Liver (tissue), 8 donors: ENCODE measurements at regions not wholly inside any gene's neighbourhood (a gene's known extent, or its start where the extent isn't known, plus 50 kb on each side); places are given as distances from the start of the nearest gene placed in this dataset.

Experiments
- DNase-seq: peaks from one replicate; pipeline ENCODE4 v3.0.0-alpha.2; 2017; ENCODE audit warnings: low spot score
- H3K27ac ChIP-seq, 2 donors: one replicate each; pipeline ENCODE4 v1.7.0; 2013; ENCODE audit warnings: inconsistent platforms in 2 of 2, low read length in 2 of 2, control low read depth in 1 of 2, low read depth in 1 of 2, mild to moderate bottlenecking in 1 of 2
- H3K27me3 ChIP-seq, 4 donors: one replicate each; pipeline versions ENCODE4 v1.6.1 to v1.7.0; 2013; ENCODE audit warnings: low read length in 3 of 4, inconsistent platforms in 1 of 4, mild to moderate bottlenecking in 1 of 4, moderate library complexity in 1 of 4; ENCODE audit not compliant: control insufficient read depth in 4 of 4, insufficient read depth in 4 of 4
- H3K36me3 ChIP-seq, 4 donors: one replicate each; pipeline versions ENCODE4 v1.6.1 to v1.7.0; 2013; ENCODE audit warnings: low read length in 3 of 4, mild to moderate bottlenecking in 3 of 4, low read depth in 1 of 4, moderate library complexity in 1 of 4; ENCODE audit not compliant: control insufficient read depth in 4 of 4, insufficient read depth in 3 of 4
- H3K4me1 ChIP-seq, 4 donors: one replicate each; pipeline versions ENCODE4 v1.6.1 to v1.7.0; 2013; ENCODE audit warnings: low read length in 3 of 4, mild to moderate bottlenecking in 3 of 4, moderate library complexity in 1 of 4; ENCODE audit not compliant: control insufficient read depth in 4 of 4, insufficient read depth in 4 of 4
- H3K4me3 ChIP-seq, 3 donors: one replicate each; pipeline versions ENCODE4 v1.6.1 to v1.7.0; 2013; ENCODE audit warnings: low read length in 3 of 3, control low read depth in 1 of 3, low read depth in 1 of 3, mild to moderate bottlenecking in 1 of 3
- H3K9ac ChIP-seq, 2 donors: one replicate each; pipeline ENCODE4 v1.7.0; 2013; ENCODE audit warnings: low read length in 2 of 2, mild to moderate bottlenecking in 2 of 2, moderate library complexity in 2 of 2, control low read depth in 1 of 2, low read depth in 1 of 2
- H3K9me3 ChIP-seq, 4 donors: one replicate each; pipeline versions ENCODE4 v1.6.1 to v1.7.0; 2013; ENCODE audit warnings: low read length in 3 of 4; ENCODE audit not compliant: control insufficient read depth in 4 of 4
- EGR1 ChIP-seq, 2 donors: IDR thresholded peaks; 2 replicates each; pipeline ENCODE4 v1.6.1; 2016 to 2018; ENCODE audit warnings: antibody characterized with exemption in 2 of 2, low read depth in 2 of 2
- FOXA1 ChIP-seq: IDR thresholded peaks from 2 replicates; pipeline ENCODE4 v1.6.1; 2016; ENCODE audit warnings: antibody characterized with exemption
- FOXA2 ChIP-seq: IDR thresholded peaks from 2 replicates; pipeline ENCODE4 v1.6.1; 2016; ENCODE audit warnings: antibody characterized with exemption
- GABPA ChIP-seq, 2 donors: IDR thresholded peaks in 1 of 2; conservative IDR thresholded peaks in 1 of 2; 2 replicates each; pipeline ENCODE4 v1.6.1; 2016; ENCODE audit warnings: antibody characterized with exemption in 2 of 2, mild to moderate bottlenecking in 1 of 2, moderate library complexity in 1 of 2
- HNF4G ChIP-seq: IDR thresholded peaks from 2 replicates; pipeline ENCODE4 v1.6.1; 2016; ENCODE audit warnings: antibody characterized with exemption
- JUND ChIP-seq, 2 donors: IDR thresholded peaks; 2 replicates each; pipeline ENCODE4 v1.6.1; 2016; ENCODE audit warnings: antibody characterized with exemption in 2 of 2
- NR2F2 ChIP-seq: IDR thresholded peaks from 2 replicates; pipeline ENCODE4 v1.6.1; 2016; ENCODE audit warnings: antibody characterized with exemption
- RAD21 ChIP-seq, 2 donors: IDR thresholded peaks; 2 replicates each; pipeline ENCODE4 v1.6.1; 2016; ENCODE audit warnings: antibody characterized with exemption in 2 of 2, mild to moderate bottlenecking in 2 of 2
- RXRA ChIP-seq, 2 donors: IDR thresholded peaks; 2 replicates each; pipeline ENCODE4 v1.6.1; 2017 to 2018; ENCODE audit warnings: antibody characterized with exemption in 2 of 2, mild to moderate bottlenecking in 1 of 2
- SP1 ChIP-seq: IDR thresholded peaks from 2 replicates; pipeline ENCODE4 v1.6.1; 2018; ENCODE audit warnings: antibody characterized with exemption, mild to moderate bottlenecking
- TAF1 ChIP-seq: conservative IDR thresholded peaks from 2 replicates; pipeline ENCODE4 v1.6.1; 2016; ENCODE audit warnings: antibody characterized with exemption, mild to moderate bottlenecking
- YY1 ChIP-seq: IDR thresholded peaks from 2 replicates; pipeline ENCODE4 v1.6.1; 2016; ENCODE audit warnings: antibody characterized with exemption, mild to moderate bottlenecking
- WGBS: extraction: QIAGEN DNeasy Blood & Tissue Kit; methylation state at CpG from one replicate; pipeline ENCODE4 v1.1.7; 2013; 5-methylcytosine and 5-hydroxymethylcytosine counted together
- TF ChIP-seq, protein P1 (sequence below): IDR thresholded peaks from 2 replicates; pipeline ENCODE4 v1.6.1; 2016; ENCODE audit warnings: antibody characterized with exemption
- TF ChIP-seq, protein P2 (sequence below): fragments of 150-350 bp; IDR thresholded peaks from 2 replicates; pipeline ENCODE4 v1.5.1; 2017; ENCODE audit warnings: improper control_type of control experiment, low read depth, low read length; ENCODE audit not compliant: missing input control
- TF ChIP-seq, protein P3 (sequence below): IDR thresholded peaks from 2 replicates; pipeline ENCODE4 v1.6.1; 2016; ENCODE audit warnings: antibody characterized with exemption
- TF ChIP-seq, protein P4 (sequence below): IDR thresholded peaks from 2 replicates; pipeline ENCODE4 v1.6.1; 2016; ENCODE audit warnings: antibody characterized with exemption, mild to moderate bottlenecking
- TF ChIP-seq, protein P5 (sequence below): IDR thresholded peaks from 2 replicates; pipeline ENCODE4 v1.6.1; 2016; ENCODE audit warnings: antibody characterized with exemption
- donor health status: healthy.
- donor health status: healthy.
- donor health status: healthy.
- donor health status: healthy.
- donor health status: healthy.

DNA sequence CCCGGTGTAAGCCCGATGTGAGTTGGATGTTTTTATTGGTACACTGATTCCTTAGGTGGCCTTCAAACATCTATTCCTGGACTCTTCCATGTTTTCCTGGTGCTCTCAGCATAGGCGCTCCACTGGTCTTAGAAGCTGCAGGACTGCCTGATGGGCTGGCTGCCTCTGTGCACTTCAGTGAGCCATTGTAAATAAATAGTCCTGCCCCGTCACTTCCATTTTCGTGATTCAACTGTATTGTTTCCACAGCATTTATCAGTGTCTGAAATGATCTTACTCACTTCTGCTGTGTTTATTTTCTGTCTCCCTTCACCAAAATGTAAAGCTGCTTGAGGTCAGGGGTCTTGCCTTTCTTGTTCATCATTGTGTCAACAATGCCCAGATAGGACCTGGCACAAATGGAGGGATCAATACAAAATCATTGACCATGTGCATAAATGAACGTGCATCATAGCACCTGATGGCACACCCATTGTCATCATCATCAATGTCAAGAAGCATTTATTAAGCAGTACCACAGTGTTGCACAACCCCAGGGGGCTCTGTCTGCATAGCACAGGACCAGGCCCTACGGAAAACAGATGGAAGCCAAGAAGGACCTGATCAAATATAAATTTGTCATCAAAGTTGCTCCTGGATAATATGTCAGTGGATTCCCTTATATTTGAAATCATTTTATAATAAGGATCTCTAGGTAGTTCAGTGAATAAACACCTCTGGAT, 66.6 kb upstream of the CPHXL start:
- TF ChIP-seq GABPA (IDR thresholded peaks at IDR 0.05 in 1 of 2, conservative IDR thresholded peaks at IDR 0.05 in 1 of 2) (no peak), FOXA2 (no peak), RAD21 (IDR thresholded peaks at IDR 0.05) (no peak), RXRA (IDR thresholded peaks at IDR 0.05) (no peak), NR2F2 (no peak), YY1 (no peak), SP1 (no peak), HNF4G (no peak), FOXA1 (no peak), EGR1 (IDR thresholded peaks at IDR 0.05; ENCODE audit: low read depth in 2 of 2) (no peak)
- TF ChIP-seq, protein P1, sequence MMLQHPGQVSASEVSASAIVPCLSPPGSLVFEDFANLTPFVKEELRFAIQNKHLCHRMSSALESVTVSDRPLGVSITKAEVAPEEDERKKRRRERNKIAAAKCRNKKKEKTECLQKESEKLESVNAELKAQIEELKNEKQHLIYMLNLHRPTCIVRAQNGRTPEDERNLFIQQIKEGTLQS = no peak
- TF ChIP-seq, protein P2, sequence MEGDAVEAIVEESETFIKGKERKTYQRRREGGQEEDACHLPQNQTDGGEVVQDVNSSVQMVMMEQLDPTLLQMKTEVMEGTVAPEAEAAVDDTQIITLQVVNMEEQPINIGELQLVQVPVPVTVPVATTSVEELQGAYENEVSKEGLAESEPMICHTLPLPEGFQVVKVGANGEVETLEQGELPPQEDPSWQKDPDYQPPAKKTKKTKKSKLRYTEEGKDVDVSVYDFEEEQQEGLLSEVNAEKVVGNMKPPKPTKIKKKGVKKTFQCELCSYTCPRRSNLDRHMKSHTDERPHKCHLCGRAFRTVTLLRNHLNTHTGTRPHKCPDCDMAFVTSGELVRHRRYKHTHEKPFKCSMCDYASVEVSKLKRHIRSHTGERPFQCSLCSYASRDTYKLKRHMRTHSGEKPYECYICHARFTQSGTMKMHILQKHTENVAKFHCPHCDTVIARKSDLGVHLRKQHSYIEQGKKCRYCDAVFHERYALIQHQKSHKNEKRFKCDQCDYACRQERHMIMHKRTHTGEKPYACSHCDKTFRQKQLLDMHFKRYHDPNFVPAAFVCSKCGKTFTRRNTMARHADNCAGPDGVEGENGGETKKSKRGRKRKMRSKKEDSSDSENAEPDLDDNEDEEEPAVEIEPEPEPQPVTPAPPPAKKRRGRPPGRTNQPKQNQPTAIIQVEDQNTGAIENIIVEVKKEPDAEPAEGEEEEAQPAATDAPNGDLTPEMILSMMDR = no peak
- TF ChIP-seq, protein P3, sequence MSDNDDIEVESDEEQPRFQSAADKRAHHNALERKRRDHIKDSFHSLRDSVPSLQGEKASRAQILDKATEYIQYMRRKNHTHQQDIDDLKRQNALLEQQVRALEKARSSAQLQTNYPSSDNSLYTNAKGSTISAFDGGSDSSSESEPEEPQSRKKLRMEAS = no peak
- TF ChIP-seq, protein P4, sequence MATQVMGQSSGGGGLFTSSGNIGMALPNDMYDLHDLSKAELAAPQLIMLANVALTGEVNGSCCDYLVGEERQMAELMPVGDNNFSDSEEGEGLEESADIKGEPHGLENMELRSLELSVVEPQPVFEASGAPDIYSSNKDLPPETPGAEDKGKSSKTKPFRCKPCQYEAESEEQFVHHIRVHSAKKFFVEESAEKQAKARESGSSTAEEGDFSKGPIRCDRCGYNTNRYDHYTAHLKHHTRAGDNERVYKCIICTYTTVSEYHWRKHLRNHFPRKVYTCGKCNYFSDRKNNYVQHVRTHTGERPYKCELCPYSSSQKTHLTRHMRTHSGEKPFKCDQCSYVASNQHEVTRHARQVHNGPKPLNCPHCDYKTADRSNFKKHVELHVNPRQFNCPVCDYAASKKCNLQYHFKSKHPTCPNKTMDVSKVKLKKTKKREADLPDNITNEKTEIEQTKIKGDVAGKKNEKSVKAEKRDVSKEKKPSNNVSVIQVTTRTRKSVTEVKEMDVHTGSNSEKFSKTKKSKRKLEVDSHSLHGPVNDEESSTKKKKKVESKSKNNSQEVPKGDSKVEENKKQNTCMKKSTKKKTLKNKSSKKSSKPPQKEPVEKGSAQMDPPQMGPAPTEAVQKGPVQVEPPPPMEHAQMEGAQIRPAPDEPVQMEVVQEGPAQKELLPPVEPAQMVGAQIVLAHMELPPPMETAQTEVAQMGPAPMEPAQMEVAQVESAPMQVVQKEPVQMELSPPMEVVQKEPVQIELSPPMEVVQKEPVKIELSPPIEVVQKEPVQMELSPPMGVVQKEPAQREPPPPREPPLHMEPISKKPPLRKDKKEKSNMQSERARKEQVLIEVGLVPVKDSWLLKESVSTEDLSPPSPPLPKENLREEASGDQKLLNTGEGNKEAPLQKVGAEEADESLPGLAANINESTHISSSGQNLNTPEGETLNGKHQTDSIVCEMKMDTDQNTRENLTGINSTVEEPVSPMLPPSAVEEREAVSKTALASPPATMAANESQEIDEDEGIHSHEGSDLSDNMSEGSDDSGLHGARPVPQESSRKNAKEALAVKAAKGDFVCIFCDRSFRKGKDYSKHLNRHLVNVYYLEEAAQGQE = no peak
- TF ChIP-seq, protein P5, sequence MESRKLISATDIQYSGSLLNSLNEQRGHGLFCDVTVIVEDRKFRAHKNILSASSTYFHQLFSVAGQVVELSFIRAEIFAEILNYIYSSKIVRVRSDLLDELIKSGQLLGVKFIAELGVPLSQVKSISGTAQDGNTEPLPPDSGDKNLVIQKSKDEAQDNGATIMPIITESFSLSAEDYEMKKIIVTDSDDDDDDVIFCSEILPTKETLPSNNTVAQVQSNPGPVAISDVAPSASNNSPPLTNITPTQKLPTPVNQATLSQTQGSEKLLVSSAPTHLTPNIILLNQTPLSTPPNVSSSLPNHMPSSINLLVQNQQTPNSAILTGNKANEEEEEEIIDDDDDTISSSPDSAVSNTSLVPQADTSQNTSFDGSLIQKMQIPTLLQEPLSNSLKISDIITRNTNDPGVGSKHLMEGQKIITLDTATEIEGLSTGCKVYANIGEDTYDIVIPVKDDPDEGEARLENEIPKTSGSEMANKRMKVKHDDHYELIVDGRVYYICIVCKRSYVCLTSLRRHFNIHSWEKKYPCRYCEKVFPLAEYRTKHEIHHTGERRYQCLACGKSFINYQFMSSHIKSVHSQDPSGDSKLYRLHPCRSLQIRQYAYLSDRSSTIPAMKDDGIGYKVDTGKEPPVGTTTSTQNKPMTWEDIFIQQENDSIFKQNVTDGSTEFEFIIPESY = no peak
- no peak for DNase-seq
- Histone ChIP-seq H3K27ac (no peak overlapping the region), H3K9ac (no peak overlapping the region), H3K9me3 (no peaks in the 10 kb centered on the region), H3K4me1 (no peaks in the 10 kb centered on the region), H3K4me3 (no peak overlapping the region), H3K27me3 (no peaks in the 10 kb centered on the region), H3K36me3 (no peaks in the 10 kb centered on the region)
- WGBS = 78% methylated on average over 7 of the region's 7 CpGs

DNA sequence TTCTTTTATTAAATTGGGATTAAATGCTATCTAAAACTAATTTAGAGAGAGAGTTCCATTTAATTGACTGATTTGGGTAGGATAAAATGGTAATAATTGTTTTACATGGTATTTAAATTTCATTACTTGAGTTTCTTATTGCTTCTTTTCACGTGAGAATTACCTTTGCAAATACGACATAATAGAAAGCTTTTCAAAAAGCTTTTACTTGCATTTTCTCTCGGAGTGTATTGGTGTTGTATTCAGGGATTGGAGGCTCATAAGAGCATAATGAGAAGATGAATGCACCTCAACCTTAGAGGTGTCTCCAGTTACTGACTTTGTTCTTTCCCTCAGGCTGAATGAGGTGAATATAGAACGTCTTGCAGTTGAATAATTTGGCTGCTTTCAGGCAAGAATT, 67.4 kb upstream of the CPHXL start:
- Histone ChIP-seq H3K27me3 (no peaks in the 10 kb centered on the region), H3K9ac (no peak overlapping the region), H3K4me3 (no peak overlapping the region), H3K36me3 (no peaks in the 10 kb centered on the region), H3K27ac (no peak overlapping the region), H3K4me1 (no peaks in the 10 kb centered on the region), H3K9me3 (no peaks in the 10 kb centered on the region)
- TF ChIP-seq GABPA (IDR thresholded peaks at IDR 0.05 in 1 of 2, conservative IDR thresholded peaks at IDR 0.05 in 1 of 2) (no peak), EGR1 (IDR thresholded peaks at IDR 0.05; ENCODE audit: low read depth in 2 of 2) (no peak), RXRA (IDR thresholded peaks at IDR 0.05) (no peak), FOXA2 (no peak), TAF1 (no peak), JUND (IDR thresholded peaks at IDR 0.05) (no peak), SP1 (no peak), RAD21 (IDR thresholded peaks at IDR 0.05) (no peak), YY1 (no peak), FOXA1 (no peak)
- TF ChIP-seq, protein P4 = no peak
- TF ChIP-seq, protein P2 = no peak
- WGBS = 31% methylated on average over 4 of the region's 4 CpGs
- DNase-seq = no peak
